CD4-positive, CD25-positive, alpha-beta regulatory T cell (primary cell): ENCODE measurements at regions not wholly inside any gene's neighbourhood (a gene's known extent, or its start where the extent isn't known, plus 50 kb on each side); places are given as distances from the start of the nearest gene placed in this dataset.

Experiments used
- ATAC-seq, 2 donors: fragments of 150-1000 bp; cut with Tn5 transposase; one replicate each; pipeline ENCODE4 v1.10.0; 2021; ENCODE audit warnings: low read depth in 2 of 2, moderate number of reproducible peaks in 2 of 2, moderate library complexity in 1 of 2
- DNase-seq, 3 donors: peaks; one replicate each; pipeline versions ENCODE4 v3.0.0 to v3.0.0-alpha.2; 2012 to 2022; ENCODE audit warnings: mixed read lengths in 1 of 3
- H3K27ac ChIP-seq: one replicate; pipeline ENCODE4 v1.7.0; 2013; ENCODE audit warnings: mild to moderate bottlenecking, low read length; ENCODE audit not compliant: insufficient read depth, poor library complexity, severe bottlenecking
- H3K27me3 ChIP-seq: one replicate; pipeline ENCODE4 v1.7.0; 2013; ENCODE audit warnings: low read length; ENCODE audit not compliant: control insufficient read depth, insufficient read depth
- H3K36me3 ChIP-seq: one replicate; pipeline ENCODE4 v1.7.0; 2013; ENCODE audit warnings: mild to moderate bottlenecking, low read length, moderate library complexity; ENCODE audit not compliant: control insufficient read depth, insufficient read depth
- H3K4me1 ChIP-seq: 2 replicates; pipeline ENCODE4 v1.7.0; 2013; ENCODE audit warnings: mild to moderate bottlenecking, low read length; ENCODE audit not compliant: insufficient read depth, control insufficient read depth, poor library complexity, severe bottlenecking
- H3K4me3 ChIP-seq: one replicate; pipeline ENCODE4 v1.7.0; 2013; ENCODE audit warnings: low read depth, mild to moderate bottlenecking, low read length, moderate library complexity
- H3K9me3 ChIP-seq, 2 experiments: 1 replicate in 1 of 2; 2 replicates in 1 of 2; pipeline ENCODE4 v1.7.0; 2013; ENCODE audit warnings: low read length in 2 of 2, mild to moderate bottlenecking in 1 of 2, moderate library complexity in 1 of 2; ENCODE audit not compliant: control insufficient read depth in 2 of 2
- H3K27ac Mint-ChIP-seq, 3 donors: one replicate each; pipeline ENCODE4 v1.8.0; 2020 to 2022; ENCODE audit warnings: mild to moderate bottlenecking in 3 of 3, mixed read lengths in 3 of 3, moderate library complexity in 2 of 3
- H3K27me3 Mint-ChIP-seq: one replicate; pipeline ENCODE4 v1.8.0; 2022; ENCODE audit warnings: mild to moderate bottlenecking, mixed read lengths
- H3K36me3 Mint-ChIP-seq: one replicate; pipeline ENCODE4 v1.8.0; 2020; ENCODE audit warnings: mixed read lengths
- H3K4me1 Mint-ChIP-seq, 4 donors: one replicate each; pipeline ENCODE4 v1.8.0; 2020 to 2022; ENCODE audit warnings: mixed read lengths in 4 of 4, mild to moderate bottlenecking in 1 of 4
- H3K4me3 Mint-ChIP-seq, 4 donors: one replicate each; pipeline ENCODE4 v1.8.0; 2020 to 2022; ENCODE audit warnings: mild to moderate bottlenecking in 4 of 4, mixed read lengths in 4 of 4, moderate library complexity in 3 of 4
- H3K9me3 Mint-ChIP-seq, 7 donors: one replicate each; pipeline ENCODE4 v1.8.0; 2020 to 2022; ENCODE audit warnings: mixed read lengths in 7 of 7, mild to moderate bottlenecking in 3 of 7, moderate library complexity in 2 of 7

- Mint-ChIP-seq H3K9me3 (peaks cover 0 to 3% (median 0%) of the 10 kb centered on the region in 7 donors), H3K27me3 (no peaks in the 10 kb centered on the region), H3K4me3 (no peak overlapping the region), H3K4me1 (no peaks in the 10 kb centered on the region), H3K36me3 (no peaks in the 10 kb centered on the region), H3K27ac (no peak overlapping the region)
- Histone ChIP-seq H3K4me1 (no peaks in the 10 kb centered on the region), H3K27ac (no peak overlapping the region), H3K27me3 (no peaks in the 10 kb centered on the region), H3K4me3 (no peak overlapping the region), H3K36me3 (no peaks in the 10 kb centered on the region), H3K9me3 (no peaks in the 10 kb centered on the region)
- DNase-seq: no peak
- no peak for ATAC-seq
Measured at GRCh38 chr6:118400582-118400981, 147.5 kb upstream of the PLN start.

GRCh38 chr6:118401325-118401975 is 146.6 kb upstream of the PLN start:
- Mint-ChIP-seq H3K36me3 (peaks cover 6% of the 10 kb centered on the region), H3K27ac (no peak overlapping the region), H3K4me3 (no peak overlapping the region), H3K4me1 (no peaks in the 10 kb centered on the region), H3K9me3 (peaks cover 0 to 6% (median 0%) of the 10 kb centered on the region in 7 donors), H3K27me3 (no peaks in the 10 kb centered on the region)
- Histone ChIP-seq H3K27ac (no peak overlapping the region), H3K9me3 (no peaks in the 10 kb centered on the region), H3K4me3 (no peak overlapping the region), H3K4me1 (no peaks in the 10 kb centered on the region), H3K27me3 (no peaks in the 10 kb centered on the region), H3K36me3 (no peaks in the 10 kb centered on the region)
- DNase-seq (no peak), ATAC-seq (no peak)

DNA sequence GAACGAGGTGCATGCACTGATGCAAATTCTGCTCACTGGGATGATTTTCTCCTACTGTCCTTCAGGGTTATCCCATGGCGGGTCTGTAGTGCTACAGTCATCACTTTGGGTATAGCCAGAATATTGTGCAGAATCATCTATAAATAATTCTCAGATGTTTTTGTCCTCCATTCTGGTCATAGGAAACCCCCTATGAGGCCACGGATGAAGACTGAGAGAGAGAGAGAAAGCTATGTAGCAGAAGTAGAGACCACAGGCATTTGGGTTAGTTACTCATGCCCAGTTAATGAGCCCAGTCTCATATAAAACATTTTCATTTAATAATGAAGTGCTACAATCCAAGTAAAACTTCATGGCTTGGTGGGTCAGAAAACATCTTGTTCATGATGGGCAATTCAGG is 145.1 kb upstream of the PLN start:
- Mint-ChIP-seq H3K9me3 (peaks cover 0 to 6% (median 0%) of the 10 kb centered on the region in 7 donors), H3K4me3 (no peak overlapping the region), H3K4me1 (no peaks in the 10 kb centered on the region), H3K27ac (no peak overlapping the region), H3K27me3 (no peaks in the 10 kb centered on the region), H3K36me3 (peaks cover 11% of the 10 kb centered on the region)
- Histone ChIP-seq H3K27ac (no peak overlapping the region), H3K4me1 (no peaks in the 10 kb centered on the region), H3K4me3 (no peak overlapping the region), H3K9me3 (no peaks in the 10 kb centered on the region), H3K36me3 (no peaks in the 10 kb centered on the region), H3K27me3 (no peaks in the 10 kb centered on the region)
- DNase-seq: no peak
- no peak for ATAC-seq

GRCh38 chr6:118408863-118409262 is 139.2 kb upstream of the PLN start:
- no peak for DNase-seq
- no peak for ATAC-seq
- H3K36me3 Mint-ChIP-seq: peaks cover 18% of the 10 kb centered on the region

GRCh38 chr6:118410001-118410400 is 138.1 kb upstream of the PLN start:
- Histone ChIP-seq H3K4me1 (no peaks in the 10 kb centered on the region), H3K36me3 (no peaks in the 10 kb centered on the region), H3K4me3 (no peak overlapping the region), H3K27ac (no peak overlapping the region), H3K27me3 (no peaks in the 10 kb centered on the region), H3K9me3 (no peaks in the 10 kb centered on the region)
- Mint-ChIP-seq H3K36me3 (peaks cover 18% of the 10 kb centered on the region), H3K4me3 (no peak overlapping the region), H3K4me1 (no peaks in the 10 kb centered on the region), H3K27ac (no peak overlapping the region), H3K27me3 (no peaks in the 10 kb centered on the region), H3K9me3 (peaks cover 2 to 20% (median 9%) of the 10 kb centered on the region in 7 donors)
- ATAC-seq (no peak), DNase-seq (no peak)

More at GRCh38 chr6:118408863-118409262, 139.2 kb upstream of the PLN start:
- Histone ChIP-seq H3K4me3 (no peak overlapping the region), H3K4me1 (no peaks in the 10 kb centered on the region), H3K27ac (no peak overlapping the region), H3K9me3 (no peaks in the 10 kb centered on the region), H3K27me3 (no peaks in the 10 kb centered on the region), H3K36me3 (no peaks in the 10 kb centered on the region)
- Mint-ChIP-seq H3K27me3 (no peaks in the 10 kb centered on the region), H3K4me3 (no peak overlapping the region), H3K27ac (no peak overlapping the region), H3K9me3 (peaks cover 2 to 20% (median 9%) of the 10 kb centered on the region in 7 donors), H3K4me1 (no peaks in the 10 kb centered on the region)
